ENCODE measurements at regions not wholly inside any gene's neighbourhood (a gene's known extent, or its start where the extent isn't known, plus 50 kb on each side); places are given as distances from the start of the nearest gene placed in this dataset.

GRCh38 chr6:139891471-139891870, 517.0 kb upstream of the CITED2 start:
- 91% methylated on average over 4 of the region's 4 CpGs for WGBS, 2 donors
- TF ChIP-seq POLR2A (IDR thresholded peaks at IDR 0.05) (no peak), CTCF (IDR thresholded peaks at IDR 0.05) (no peak)
- H3K27ac ChIP-seq: no peak overlapping the region
- no peak for DNase-seq
- H3K4me1 ChIP-seq: peaks cover 6% of the 10 kb centered on the region
- no peaks in the 10 kb centered on the region for H3K9me3 ChIP-seq
- no peak overlapping the region for H3K4me3 ChIP-seq
- intact Hi-C loops (cut with DNase I; ENCODE audit: low total_unique reads): loop anchor here (10.0 kb wide), 1 partner anchor 53 kb away; no protein-coding TSS in a partner anchor
- no peaks in the 10 kb centered on the region for H3K27me3 ChIP-seq
- no peaks in the 10 kb centered on the region for H3K36me3 ChIP-seq (ENCODE audit: low read depth, missing control alignments)

DNA sequence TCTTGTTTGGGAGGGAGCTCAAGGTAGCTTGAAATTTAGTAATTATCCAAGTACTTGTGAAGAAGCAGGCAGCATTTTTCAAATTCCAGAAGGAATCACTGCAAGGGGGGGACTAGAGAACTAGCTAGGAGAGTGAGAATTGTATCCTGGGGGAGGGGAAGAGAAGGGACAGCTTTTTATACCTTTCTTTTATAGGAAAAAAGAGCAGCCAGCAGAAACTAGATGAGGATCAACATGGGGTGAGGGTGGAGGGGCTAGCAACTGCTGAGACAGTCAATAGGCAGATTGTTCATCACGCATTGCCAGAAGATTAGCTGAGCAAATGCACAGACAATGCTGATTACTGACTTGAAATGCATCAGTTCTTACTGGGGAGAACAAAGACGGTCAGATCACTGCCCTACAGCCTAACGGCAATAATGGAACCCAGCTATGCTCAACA, 514.3 kb upstream of the CITED2 start:
- intact Hi-C loops (cut with DNase I; ENCODE audit: low total_unique reads): no loop called here

GRCh38 chr6:139887275-139887674, 512.8 kb upstream of the CITED2 start:
- peaks cover 20% of the 10 kb centered on the region for H3K4me1 ChIP-seq
- no peaks in the 10 kb centered on the region for H3K27me3 ChIP-seq
- H3K9me3 ChIP-seq: no peaks in the 10 kb centered on the region
- DNase-seq: no peak
- no peak overlapping the region for H3K27ac ChIP-seq
- H3K4me3 ChIP-seq: no peak overlapping the region
- TF ChIP-seq POLR2A (IDR thresholded peaks at IDR 0.05): no peak
- no peak for TF ChIP-seq CTCF (IDR thresholded peaks at IDR 0.05)
- WGBS, 2 donors: 87 to 88% methylated on average over 3 of the region's 3 CpGs
- intact Hi-C loops (cut with DNase I; ENCODE audit: low total_unique reads): no loop called here
- H3K36me3 ChIP-seq (ENCODE audit: low read depth, missing control alignments): no peaks in the 10 kb centered on the region

More for the DNA sequence above, 514.3 kb upstream of the CITED2 start:
- Histone ChIP-seq H3K4me1 (peaks cover 6% of the 10 kb centered on the region), H3K9me3 (no peaks in the 10 kb centered on the region), H3K27me3 (no peaks in the 10 kb centered on the region), H3K27ac (no peak overlapping the region), H3K36me3 (ENCODE audit: low read depth, missing control alignments) (no peaks in the 10 kb centered on the region), H3K4me3 (no peak overlapping the region)
- TF ChIP-seq CTCF (IDR thresholded peaks at IDR 0.05): no peak
- no peak for TF ChIP-seq POLR2A (IDR thresholded peaks at IDR 0.05)
- 60 to 63% methylated on average over 3 of the region's 3 CpGs for WGBS, 2 donors
- no peak for DNase-seq

GRCh38 chr6:139886396-139886795, 511.9 kb upstream of the CITED2 start:
- DNase-seq: no peak
- 90 to 92% methylated on average over 6 of the region's 6 CpGs for WGBS, 2 donors
- no peak overlapping the region for H3K27ac ChIP-seq
- intact Hi-C loops (cut with DNase I; ENCODE audit: low total_unique reads): no loop called here
- peaks cover 22% of the 10 kb centered on the region for H3K4me1 ChIP-seq
- TF ChIP-seq CTCF (IDR thresholded peaks at IDR 0.05): no peak
- no peak for TF ChIP-seq POLR2A (IDR thresholded peaks at IDR 0.05)
- H3K4me3 ChIP-seq: no peak overlapping the region
- H3K9me3 ChIP-seq: no peaks in the 10 kb centered on the region
- no peaks in the 10 kb centered on the region for H3K27me3 ChIP-seq
- no peaks in the 10 kb centered on the region for H3K36me3 ChIP-seq (ENCODE audit: low read depth, missing control alignments)

DNA sequence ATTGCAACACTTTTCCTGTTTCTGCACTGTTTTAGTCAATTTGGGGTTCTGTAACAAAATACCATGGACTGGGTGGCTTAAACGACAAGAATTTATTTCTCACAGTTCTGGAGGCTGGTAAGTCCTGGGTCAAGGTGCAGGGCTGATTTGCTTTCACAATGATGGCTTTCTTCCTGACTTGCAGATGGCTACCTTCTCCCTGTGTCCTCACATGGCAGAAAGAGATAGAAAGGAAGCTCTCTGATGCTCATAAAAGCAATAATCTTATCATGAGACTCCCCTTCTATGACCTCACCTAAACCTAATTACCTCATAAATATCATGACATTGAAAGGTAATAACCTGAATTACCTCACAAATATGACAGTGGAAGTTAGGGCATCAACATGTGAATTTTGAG, 511.5 kb upstream of the CITED2 start:
- Histone ChIP-seq H3K4me3 (no peak overlapping the region), H3K4me1 (peaks cover 22% of the 10 kb centered on the region), H3K36me3 (ENCODE audit: low read depth, missing control alignments) (no peaks in the 10 kb centered on the region), H3K27me3 (no peaks in the 10 kb centered on the region), H3K27ac (no peak overlapping the region), H3K9me3 (no peaks in the 10 kb centered on the region)
- no peak for DNase-seq
- intact Hi-C loops (cut with DNase I; ENCODE audit: low total_unique reads): no loop called here
- WGBS, 2 donors: 40 to 48% methylated on average over 1 of the region's 1 CpG
- TF ChIP-seq CTCF (IDR thresholded peaks at IDR 0.05) (no peak), POLR2A (IDR thresholded peaks at IDR 0.05) (no peak)
